ENCODE measurements at regions not wholly inside any gene's neighbourhood (a gene's known extent, or its start where the extent isn't known, plus 50 kb on each side); places are given as distances from the start of the nearest gene placed in this dataset.

- DNase-seq (ENCODE audit: low spot score): no peak
These were observed 344.3 kb downstream of the BRD1 start for GRCh38 chr22:49483281-49483870.

GRCh38 chr22:49482811-49483210 lies 344.9 kb downstream of the BRD1 start:
- no peak for DNase-seq (ENCODE audit: low spot score)

- peak; percentile 49 for DNase-seq (ENCODE audit: low spot score)
These were observed 345.8 kb downstream of the BRD1 start for GRCh38 chr22:49481659-49482399.

- DNase-seq (ENCODE audit: low spot score): no peak
These were observed 346.6 kb downstream of the BRD1 start for GRCh38 chr22:49480896-49481658.

- peak; percentile 30 for DNase-seq (ENCODE audit: low spot score)
These were observed 347.3 kb downstream of the BRD1 start for GRCh38 chr22:49480331-49480730.

- DNase-seq (ENCODE audit: low spot score): peak; percentile 41
These were observed 348.1 kb downstream of the BRD1 start for GRCh38 chr22:49479566-49479965.

- DNase-seq (ENCODE audit: low spot score): no peak
These were observed 350.8 kb downstream of the BRD1 start for GRCh38 chr22:49476800-49477400.

GRCh38 chr22:49476176-49476575 lies 351.5 kb downstream of the BRD1 start:
- no peak for DNase-seq (ENCODE audit: low spot score)

GRCh38 chr22:49475253-49475652 lies 352.4 kb downstream of the BRD1 start:
- DNase-seq (ENCODE audit: low spot score): no peak

GRCh38 chr22:49473286-49473685 lies 354.4 kb downstream of the BRD1 start:
- DNase-seq (ENCODE audit: low spot score): no peak

- DNase-seq (ENCODE audit: low spot score): no peak
These were observed 356.8 kb downstream of the BRD1 start for GRCh38 chr22:49470741-49471503.

- no peak for DNase-seq (ENCODE audit: low spot score)
These were observed 357.6 kb downstream of the BRD1 start for GRCh38 chr22:49469896-49470740.

- no peak for DNase-seq (ENCODE audit: low spot score)
These were observed 359.0 kb downstream of the BRD1 start for GRCh38 chr22:49468487-49469198.

GRCh38 chr22:49466878-49467595 lies 360.6 kb downstream of the BRD1 start:
- DNase-seq (ENCODE audit: low spot score): no peak

GRCh38 chr22:49464037-49464436 lies 363.6 kb downstream of the BRD1 start:
- DNase-seq (ENCODE audit: low spot score): no peak

GRCh38 chr22:49462795-49463194 lies 364.9 kb downstream of the BRD1 start:
- DNase-seq (ENCODE audit: low spot score): no peak

GRCh38 chr22:49462291-49462690 lies 365.4 kb downstream of the BRD1 start:
- no peak for DNase-seq (ENCODE audit: low spot score)

- DNase-seq (ENCODE audit: low spot score): no peak
These were observed 366.0 kb downstream of the BRD1 start for GRCh38 chr22:49461674-49462073.

GRCh38 chr22:49460592-49461281 lies 366.9 kb downstream of the BRD1 start:
- DNase-seq (ENCODE audit: low spot score): no peak
